Natural killer cell (primary cell): ENCODE measurements at regions not wholly inside any gene's neighbourhood (a gene's known extent, or its start where the extent isn't known, plus 50 kb on each side); places are given as distances from the start of the nearest gene placed in this dataset.

Source experiments
- ATAC-seq, 3 donors: fragments of 150-1000 bp in 2 of 3; fragments of 200-7000 bp in 1 of 3; cut with Tn5 transposase; 1 replicate in 1 of 3; 2 replicates in 2 of 3; pipeline ENCODE4 v1.10.0; 2021; ENCODE audit warnings: mild to moderate bottlenecking in 2 of 3, moderate library complexity in 2 of 3
- DNase-seq, 2 donors: peaks; one replicate each; pipeline versions ENCODE4 v3.0.0 to v3.0.0-alpha.2; 2013 to 2021; ENCODE audit warnings: mixed read lengths in 1 of 2
- H3K27ac ChIP-seq: one replicate; pipeline ENCODE4 v1.5.1; 2013; ENCODE audit warnings: mild to moderate bottlenecking, low read length
- H3K27me3 ChIP-seq: one replicate; pipeline ENCODE4 v1.6.1; 2013; ENCODE audit warnings: low read length; ENCODE audit not compliant: control insufficient read depth, insufficient read depth
- H3K36me3 ChIP-seq: one replicate; pipeline ENCODE4 v1.6.1; 2013; ENCODE audit warnings: low read length; ENCODE audit not compliant: control insufficient read depth, insufficient read depth
- H3K4me1 ChIP-seq: one replicate; pipeline ENCODE4 v1.6.1; 2013; ENCODE audit warnings: low read length; ENCODE audit not compliant: control insufficient read depth, insufficient read depth
- H3K4me3 ChIP-seq: one replicate; pipeline ENCODE4 v1.5.1; 2013; ENCODE audit warnings: low read length
- H3K9me3 ChIP-seq: one replicate; pipeline ENCODE4 v1.6.1; 2013; ENCODE audit warnings: low read length; ENCODE audit not compliant: control insufficient read depth, insufficient read depth
- H3K27ac Mint-ChIP-seq, 2 donors: one replicate each; pipeline ENCODE4 v1.8.0; 2022; ENCODE audit warnings: mild to moderate bottlenecking in 2 of 2, mixed read lengths in 2 of 2, moderate library complexity in 1 of 2
- H3K27me3 Mint-ChIP-seq, 2 donors: one replicate each; pipeline ENCODE4 v1.8.0; 2022; ENCODE audit warnings: low read depth in 2 of 2, mixed read lengths in 2 of 2
- H3K36me3 Mint-ChIP-seq: one replicate; pipeline ENCODE4 v1.8.0; 2022; ENCODE audit warnings: mixed read lengths
- H3K4me1 Mint-ChIP-seq, 2 donors: one replicate each; pipeline ENCODE4 v1.8.0; 2022; ENCODE audit warnings: mixed read lengths in 2 of 2
- H3K4me3 Mint-ChIP-seq: one replicate; pipeline ENCODE4 v1.8.0; 2022; ENCODE audit warnings: mild to moderate bottlenecking, moderate library complexity, mixed read lengths
- H3K9me3 Mint-ChIP-seq, 2 donors: one replicate each; pipeline ENCODE4 v1.8.0; 2022; ENCODE audit warnings: mixed read lengths in 2 of 2
- CTCF ChIP-seq: fragments of 200-600 bp; IDR thresholded peaks from one replicate; pipeline ENCODE4 v1.8.0; 2022; ENCODE audit warnings: antibody characterized with exemption
- WGBS: methylation state at CpG from one replicate; pipeline ENCODE4 v1.1.7; 2013; ENCODE audit warnings: missing lambda C conversion rate; ENCODE audit not compliant: insufficient coverage; 5-methylcytosine and 5-hydroxymethylcytosine counted together
- intact Hi-C: fragments of 100-400 bp; cut with micrococcal nuclease; formaldehyde crosslinking; loops from one replicate; pipeline ENCODE4 v1.14.2; 2022

GRCh38 chr3:34444137-34444536 lies 645.7 kb downstream of the PDCD6IP start:
- TF ChIP-seq CTCF = no peak
- H3K4me1 ChIP-seq = no peaks in the 10 kb centered on the region
- H3K36me3 Mint-ChIP-seq = no peaks in the 10 kb centered on the region
- H3K9me3 Mint-ChIP-seq = peaks cover 7 to 19% of the 10 kb centered on the region in 2 donors
- H3K27ac Mint-ChIP-seq = no peak overlapping the region
- no peak overlapping the region for H3K27ac ChIP-seq
- no peaks in the 10 kb centered on the region for H3K4me1 Mint-ChIP-seq
- H3K27me3 ChIP-seq = no peaks in the 10 kb centered on the region
- intact Hi-C loops = no loop called here
- H3K9me3 ChIP-seq = peaks cover 5% of the 10 kb centered on the region
- H3K4me3 ChIP-seq = no peak overlapping the region
- no peak for ATAC-seq
- no peak for DNase-seq
- H3K27me3 Mint-ChIP-seq = no peaks in the 10 kb centered on the region
- no peak overlapping the region for H3K4me3 Mint-ChIP-seq
- no peaks in the 10 kb centered on the region for H3K36me3 ChIP-seq

- Mint-ChIP-seq H3K27me3 (no peaks in the 10 kb centered on the region), H3K27ac (no peak overlapping the region), H3K4me1 (no peaks in the 10 kb centered on the region), H3K9me3 (peaks cover 8 to 12% of the 10 kb centered on the region in 2 donors), H3K36me3 (peaks cover 7% of the 10 kb centered on the region), H3K4me3 (no peak overlapping the region)
- peaks cover 5% of the 10 kb centered on the region for H3K9me3 ChIP-seq
- no peaks in the 10 kb centered on the region for H3K36me3 ChIP-seq
- no peaks in the 10 kb centered on the region for H3K27me3 ChIP-seq
- TF ChIP-seq CTCF = no peak
- WGBS = 36% methylated on average over 3 of the region's 3 CpGs
- H3K4me1 ChIP-seq = no peaks in the 10 kb centered on the region
- ATAC-seq (no peak), DNase-seq (no peak)
- no peak overlapping the region for H3K4me3 ChIP-seq
- intact Hi-C loops = no loop called here
- no peak overlapping the region for H3K27ac ChIP-seq
These were observed 650.9 kb downstream of the PDCD6IP start for GRCh38 chr3:34449305-34449704.

GRCh38 chr3:34463414-34463813 lies 665.0 kb downstream of the PDCD6IP start:
- WGBS = 85% methylated on average over 1 of the region's 1 CpG
- no peaks in the 10 kb centered on the region for H3K4me1 ChIP-seq
- TF ChIP-seq CTCF = no peak
- Mint-ChIP-seq H3K36me3 (peaks cover 10% of the 10 kb centered on the region), H3K9me3 (peaks cover 10 to 19% of the 10 kb centered on the region in 2 donors), H3K27ac (no peak overlapping the region), H3K4me1 (no peaks in the 10 kb centered on the region), H3K4me3 (no peak overlapping the region), H3K27me3 (no peaks in the 10 kb centered on the region)
- no peak for DNase-seq
- no peak overlapping the region for H3K27ac ChIP-seq
- no peaks in the 10 kb centered on the region for H3K27me3 ChIP-seq
- H3K36me3 ChIP-seq = no peaks in the 10 kb centered on the region
- H3K4me3 ChIP-seq = no peak overlapping the region
- ATAC-seq = no peak
- H3K9me3 ChIP-seq = peaks cover 6% of the 10 kb centered on the region
- intact Hi-C loops = no loop called here

GRCh38 chr3:34464646-34465045 lies 666.2 kb downstream of the PDCD6IP start:
- DNase-seq (no peak), ATAC-seq (no peak)
- Histone ChIP-seq H3K27me3 (no peaks in the 10 kb centered on the region), H3K27ac (no peak overlapping the region), H3K36me3 (no peaks in the 10 kb centered on the region), H3K4me3 (no peak overlapping the region), H3K4me1 (no peaks in the 10 kb centered on the region), H3K9me3 (peaks cover 6% of the 10 kb centered on the region)
- peaks cover 2% of the 10 kb centered on the region for H3K36me3 Mint-ChIP-seq
- H3K27me3 Mint-ChIP-seq = no peaks in the 10 kb centered on the region
- no peaks in the 10 kb centered on the region for H3K4me1 Mint-ChIP-seq
- WGBS = 83% methylated on average over 2 of the region's 4 CpGs
- no peak overlapping the region for H3K4me3 Mint-ChIP-seq
- TF ChIP-seq CTCF = no peak
- intact Hi-C loops = no loop called here
- H3K27ac Mint-ChIP-seq = no peak overlapping the region
- peaks cover 6 to 12% of the 10 kb centered on the region in 2 donors for H3K9me3 Mint-ChIP-seq
